Umbilical cord (tissue), 1 donor: ENCODE measurements at regions not wholly inside any gene's neighbourhood (a gene's known extent, or its start where the extent isn't known, plus 50 kb on each side); places are given as distances from the start of the nearest gene placed in this dataset.
"Not testable (repeated sequence)": the region's sequence is repeated elsewhere in the genome, so short reads cannot be mapped to it uniquely, and the experiment has no call there.

Experiments used
- DNase-seq: peaks from one replicate; pipeline ENCODE4 v3.0.0-alpha.2; 2015; ENCODE audit warnings: low spot score

DNA sequence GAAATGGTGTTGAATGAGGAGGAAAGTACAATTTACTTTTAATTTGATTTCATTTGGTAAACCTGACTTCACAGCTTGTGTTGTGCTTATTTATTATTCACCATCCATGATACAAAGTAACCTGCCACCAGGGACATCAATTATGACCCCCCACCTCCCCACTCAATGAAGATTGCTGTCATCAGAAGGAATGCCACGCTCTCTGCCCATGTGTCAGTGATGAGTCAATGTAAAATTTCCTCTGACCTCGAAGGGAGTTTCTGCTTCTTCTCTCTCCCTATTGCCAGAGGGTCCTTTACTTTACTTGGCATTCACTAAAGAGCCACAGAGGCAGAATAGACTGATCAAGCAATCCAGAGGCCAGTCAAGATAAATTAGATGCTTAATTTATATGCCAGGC lies 759.7 kb downstream of the CDH11 start:
- peak; percentile 70 for DNase-seq

DNA sequence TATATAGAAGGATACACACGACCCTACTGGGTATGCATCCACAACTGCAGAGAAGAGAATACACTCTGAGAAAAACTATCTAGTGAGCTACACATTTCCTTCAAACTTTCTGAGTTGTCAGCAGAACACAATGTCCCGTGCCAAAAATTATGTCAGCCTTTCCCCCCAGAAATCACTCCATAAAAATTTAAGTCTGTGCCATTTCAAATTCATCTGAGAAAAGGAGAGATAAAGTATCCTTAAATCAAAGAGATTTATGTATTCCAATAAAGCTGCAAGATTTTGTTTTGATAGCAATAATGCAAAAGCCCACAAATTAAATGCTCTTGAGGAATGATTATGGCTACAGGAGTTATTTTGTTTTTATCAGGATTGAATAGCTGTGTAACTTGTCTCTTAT lies 760.1 kb downstream of the CDH11 start:
- peak; percentile 91 for DNase-seq

DNA sequence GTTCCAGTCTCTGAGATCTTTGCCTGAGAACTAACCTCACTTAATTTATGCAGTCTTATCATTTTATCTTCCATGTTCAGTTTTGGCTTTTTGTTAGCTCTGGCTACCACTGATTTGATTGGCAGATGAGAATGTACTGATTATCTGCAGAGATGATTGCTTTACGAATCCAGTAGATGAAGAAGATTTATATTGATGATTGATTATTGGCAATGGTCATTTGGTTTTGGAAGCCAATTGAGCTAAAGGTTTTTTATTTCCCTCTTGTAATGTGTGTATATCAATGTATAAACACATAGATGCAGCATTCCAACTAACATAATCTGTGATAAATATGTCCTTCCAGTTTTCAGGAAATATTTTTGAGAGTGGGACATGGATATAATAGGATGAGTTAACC lies 763.6 kb downstream of the CDH11 start:
- no peak for DNase-seq

DNA sequence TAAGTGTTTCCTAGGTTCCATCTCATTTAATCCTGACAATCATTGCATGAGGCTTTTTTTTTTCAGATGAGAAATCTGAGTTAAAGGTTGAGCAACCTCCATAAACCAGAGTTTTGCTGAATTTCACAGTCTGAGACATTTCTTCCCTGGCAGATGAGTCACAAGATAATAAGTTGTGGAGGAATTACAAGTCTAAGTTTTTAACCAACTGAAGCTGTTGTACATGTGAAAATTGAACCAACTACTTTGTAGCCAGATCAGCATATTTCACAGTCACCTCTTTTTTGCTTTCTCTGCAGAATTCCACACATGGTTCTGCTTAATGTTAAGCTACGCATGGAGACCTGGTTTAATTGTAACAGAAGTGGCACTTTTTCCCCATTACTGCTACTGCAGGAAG lies 765.6 kb downstream of the CDH11 start:
- peak; percentile 94 for DNase-seq

DNA sequence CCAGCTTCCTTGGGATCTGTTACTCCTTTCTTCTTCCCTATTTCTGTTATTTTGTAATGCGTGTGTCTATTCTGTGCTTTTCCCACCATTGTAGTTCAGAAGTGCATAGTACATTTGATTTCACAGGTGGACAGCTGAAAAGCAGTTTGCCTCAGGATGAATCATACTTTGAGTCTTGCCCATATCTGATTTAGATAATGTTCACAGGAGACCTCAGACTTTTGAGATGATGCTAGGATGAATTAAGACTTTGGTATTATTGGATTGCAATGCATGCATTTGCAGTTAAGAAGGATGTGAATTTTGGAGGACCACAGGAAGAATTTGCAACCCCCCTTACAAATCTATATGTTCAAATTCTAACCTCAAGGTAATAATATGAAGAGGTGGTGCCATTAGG lies 769.6 kb downstream of the CDH11 start:
- no peak for DNase-seq

DNA sequence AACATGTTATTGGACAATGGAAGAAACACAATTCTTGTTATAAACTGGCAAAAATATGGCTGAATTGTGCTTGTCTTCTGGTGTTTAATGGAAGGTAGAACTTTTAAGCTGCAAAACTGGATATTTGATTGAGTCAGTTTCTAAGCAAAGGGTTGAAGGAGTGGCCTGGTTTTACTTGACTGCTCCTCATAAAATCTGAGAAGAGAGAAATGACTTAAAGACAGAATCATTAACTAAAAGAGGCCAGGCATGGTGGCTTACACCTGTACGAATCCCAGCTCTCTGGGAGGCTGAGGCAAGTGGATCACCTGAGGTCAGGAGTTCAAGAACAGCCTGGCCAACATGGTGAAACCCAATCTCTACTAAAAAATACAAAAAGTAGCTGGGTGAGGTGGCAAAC lies 770.7 kb downstream of the CDH11 start:
- DNase-seq: no peak

DNA sequence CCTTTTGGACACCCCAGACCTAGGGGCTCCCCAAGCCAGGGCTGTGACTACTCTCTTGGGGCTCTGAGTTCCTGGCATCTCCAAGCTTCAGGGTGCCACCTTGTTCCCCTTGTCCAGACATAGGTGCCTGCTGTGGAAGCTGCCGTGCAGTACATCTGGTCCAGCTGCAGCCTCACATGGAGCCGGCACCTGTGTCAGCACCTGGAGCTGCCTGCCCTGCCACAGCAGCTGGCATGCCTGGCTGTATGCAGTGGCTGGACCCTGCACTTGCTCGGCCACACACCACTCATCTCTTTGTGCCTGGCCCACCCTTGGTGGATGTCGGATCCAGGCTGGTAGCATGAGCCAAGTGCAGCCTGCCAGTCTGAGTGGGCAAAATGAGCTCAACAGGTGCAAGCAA lies 775.8 kb downstream of the CDH11 start:
- DNase-seq: no peak

DNA sequence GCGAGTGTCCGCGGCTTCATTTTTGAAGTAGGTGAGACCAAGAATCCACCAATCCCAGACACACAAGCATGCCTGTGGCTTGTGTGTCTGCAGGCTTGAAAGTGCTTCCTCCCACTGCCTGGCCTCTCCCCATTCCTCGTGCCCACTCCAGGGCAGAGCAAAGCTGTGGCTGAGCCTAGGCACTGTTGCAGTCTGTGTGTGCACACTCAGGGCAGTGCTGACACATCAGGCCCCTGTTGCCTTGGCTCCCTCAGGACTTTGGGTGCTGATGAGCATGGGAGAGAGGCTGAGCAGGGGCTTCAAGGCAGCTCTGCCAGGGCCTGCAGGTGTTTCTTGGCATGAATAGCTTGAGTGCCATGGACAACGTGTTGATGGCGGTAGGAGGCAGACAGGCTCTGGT lies 776.7 kb downstream of the CDH11 start:
- no peak for DNase-seq

DNA sequence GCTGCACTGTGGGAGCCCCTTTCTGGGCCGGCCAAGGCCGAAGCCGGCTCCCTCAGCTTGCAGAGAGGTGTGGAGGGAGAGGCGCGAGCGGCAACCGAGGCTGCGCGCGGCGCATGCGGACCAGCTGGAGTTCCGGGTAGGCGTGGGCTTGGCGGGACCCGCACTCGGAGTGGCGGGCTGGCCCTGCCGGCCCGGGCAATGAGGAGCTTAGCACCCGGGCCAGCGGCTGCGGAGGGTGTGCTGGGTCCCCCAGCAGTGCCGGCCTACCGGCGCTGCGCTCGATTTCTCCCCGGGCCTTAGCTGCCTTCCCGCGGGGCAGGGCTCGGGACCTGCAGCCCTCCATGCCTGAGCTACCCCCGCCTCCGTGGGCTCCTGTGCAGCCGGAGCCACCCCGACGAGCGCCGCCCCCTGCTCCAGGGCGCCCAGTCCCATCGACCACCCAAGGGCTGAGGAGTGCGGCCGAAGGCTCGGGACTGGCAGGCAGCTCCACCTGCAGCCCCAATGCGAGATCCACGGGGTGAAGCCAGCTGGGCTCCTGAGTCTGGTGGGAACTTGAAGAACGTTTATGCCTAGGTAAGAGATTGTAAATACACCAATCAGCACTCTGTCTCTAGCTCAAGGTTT lies 777.9 kb downstream of the CDH11 start:
- DNase-seq: not testable (repeated sequence)

DNA sequence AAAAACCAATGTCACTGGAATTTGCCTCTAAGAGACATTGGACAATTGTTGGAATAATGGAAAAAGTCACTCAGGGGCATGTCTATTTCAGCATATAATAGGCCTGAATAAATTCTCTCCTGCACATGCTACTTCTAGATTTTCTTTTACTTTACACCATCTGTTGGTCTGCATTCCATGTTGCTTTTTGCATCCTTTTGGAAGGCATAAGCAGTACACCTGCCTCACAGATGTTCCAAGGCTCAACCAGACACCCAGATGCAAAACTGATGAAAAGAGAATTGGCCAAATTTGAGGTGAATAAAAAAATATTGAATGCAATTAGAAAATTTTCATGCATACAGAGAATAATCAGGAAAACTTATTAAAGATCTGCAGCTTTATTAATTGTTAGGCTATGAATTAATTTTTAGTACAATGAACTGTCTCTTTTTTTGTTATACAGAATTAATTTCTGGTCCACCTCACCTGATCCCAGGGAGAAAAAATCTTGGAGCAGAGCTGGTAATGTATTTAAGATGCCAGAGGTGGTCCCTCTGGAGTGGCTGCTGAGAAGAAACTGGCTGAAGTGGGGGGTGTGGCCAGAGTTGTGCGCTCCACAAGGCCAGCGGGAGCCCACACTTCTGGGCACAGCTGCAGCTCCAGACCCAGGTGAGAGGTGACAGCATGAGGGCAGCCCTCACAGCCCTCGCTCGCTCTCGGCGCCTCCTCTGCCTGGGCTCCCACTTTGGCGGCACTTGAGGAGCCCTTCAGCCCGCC lies 778.6 kb downstream of the CDH11 start:
- no peak for DNase-seq

DNA sequence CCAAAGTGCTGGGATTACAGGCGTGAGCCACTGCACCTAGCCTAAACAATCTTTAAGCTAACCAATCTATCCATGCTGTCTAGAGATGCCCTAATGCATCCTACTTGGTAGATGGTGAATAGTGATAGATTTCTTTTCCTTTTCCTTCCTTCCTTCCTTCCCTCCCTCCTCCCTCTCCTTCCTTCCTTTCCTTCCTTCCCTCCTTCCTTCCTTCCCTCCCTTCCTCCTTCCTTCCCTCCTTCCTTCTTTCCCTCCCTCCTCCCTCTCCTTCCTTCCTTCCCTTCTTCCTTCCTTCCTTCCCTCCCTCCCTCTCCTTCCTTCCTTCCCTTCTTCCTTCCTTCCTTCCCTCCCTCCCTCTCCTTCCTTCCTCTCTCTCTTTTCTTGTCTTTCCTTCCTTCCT lies 780.5 kb downstream of the CDH11 start:
- DNase-seq: not testable (repeated sequence)

DNA sequence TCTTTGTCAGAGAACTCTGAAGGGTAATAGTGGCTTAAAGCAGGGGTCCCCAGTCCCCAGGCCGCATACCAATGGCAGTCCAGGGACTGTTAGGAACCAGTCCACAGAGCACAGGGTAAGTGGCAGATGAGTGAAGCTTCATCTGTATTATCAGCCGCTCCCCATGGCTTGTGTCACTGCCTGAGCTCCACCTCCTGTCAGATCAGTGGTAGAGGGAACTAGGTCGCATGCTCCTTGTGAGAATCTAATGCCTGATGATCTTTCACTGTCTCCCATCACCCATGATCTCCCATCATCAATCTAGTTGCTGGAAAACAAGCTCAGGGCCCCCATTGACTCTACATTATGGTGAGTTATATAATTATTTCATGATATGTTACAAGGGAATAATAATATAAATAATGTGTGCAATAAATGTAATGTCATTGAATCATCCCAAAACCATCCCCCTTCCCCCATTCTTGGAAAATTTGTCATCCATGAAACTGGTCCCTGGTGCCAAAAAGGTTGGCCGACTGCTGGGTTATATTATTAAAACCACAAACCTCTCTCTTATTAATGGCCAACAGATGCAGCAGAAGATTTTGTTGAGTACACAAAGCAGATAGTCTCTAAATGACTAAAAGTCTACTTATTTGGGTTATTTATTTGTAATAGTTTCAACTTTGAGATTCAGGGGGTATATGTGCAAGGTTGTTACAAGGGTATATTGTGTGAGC lies 782.7 kb downstream of the CDH11 start:
- no peak for DNase-seq

DNA sequence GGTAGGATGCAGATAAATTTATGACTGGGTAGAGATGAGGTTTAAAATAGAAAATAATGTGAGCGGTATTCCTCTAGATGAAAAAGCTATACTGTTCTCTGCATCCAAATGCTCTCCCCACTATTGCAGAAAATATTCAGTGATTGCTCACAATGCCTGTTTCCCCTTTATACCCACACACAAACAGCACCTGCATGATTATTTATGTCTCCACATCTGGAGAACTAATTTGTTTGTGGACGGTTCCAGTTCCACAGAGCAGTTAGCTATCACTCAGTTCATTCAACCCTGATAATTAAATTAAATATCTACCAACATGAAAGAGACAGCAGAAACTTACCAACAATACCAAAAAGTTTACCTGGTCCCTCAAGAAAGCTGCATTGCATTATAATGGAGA lies 800.0 kb downstream of the CDH11 start:
- no peak for DNase-seq

DNA sequence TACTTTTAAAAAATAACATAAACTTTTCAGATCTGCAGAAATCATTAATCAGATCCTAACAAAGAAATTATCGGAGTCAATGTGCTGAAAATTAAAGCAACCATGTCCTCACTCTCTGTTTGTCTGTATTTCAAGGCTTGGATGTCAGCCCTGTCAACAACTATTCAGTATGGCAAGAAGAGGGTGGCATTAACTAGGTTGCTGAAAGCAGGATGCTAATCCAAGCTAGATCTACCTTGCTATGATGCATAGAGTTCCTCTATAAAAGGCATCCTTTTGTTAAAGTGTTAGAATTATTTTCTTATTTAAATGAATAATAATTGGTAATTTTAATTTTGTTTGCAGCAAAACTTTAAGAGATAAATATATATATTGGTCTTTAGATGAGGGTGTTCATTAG lies 800.8 kb downstream of the CDH11 start:
- no peak for DNase-seq

DNA sequence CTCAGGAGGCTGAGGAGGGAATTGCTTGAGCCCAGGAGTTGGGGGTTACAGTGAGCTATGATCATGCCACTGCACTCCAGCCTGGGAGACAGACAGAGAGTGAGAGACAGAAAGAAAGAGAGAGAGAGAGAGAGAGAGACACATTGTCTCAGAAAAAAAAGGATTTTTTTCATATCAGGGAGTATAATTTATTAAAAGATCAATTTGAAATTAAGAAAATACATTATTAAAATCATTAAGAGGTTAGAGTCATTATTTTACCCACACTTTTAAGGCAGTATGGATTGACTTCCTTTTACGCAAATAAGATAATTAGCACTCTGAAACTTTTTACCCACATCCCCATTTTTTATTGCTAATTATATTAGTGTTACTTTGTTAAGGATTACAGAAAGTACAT lies 804.3 kb downstream of the CDH11 start:
- DNase-seq: no peak

DNA sequence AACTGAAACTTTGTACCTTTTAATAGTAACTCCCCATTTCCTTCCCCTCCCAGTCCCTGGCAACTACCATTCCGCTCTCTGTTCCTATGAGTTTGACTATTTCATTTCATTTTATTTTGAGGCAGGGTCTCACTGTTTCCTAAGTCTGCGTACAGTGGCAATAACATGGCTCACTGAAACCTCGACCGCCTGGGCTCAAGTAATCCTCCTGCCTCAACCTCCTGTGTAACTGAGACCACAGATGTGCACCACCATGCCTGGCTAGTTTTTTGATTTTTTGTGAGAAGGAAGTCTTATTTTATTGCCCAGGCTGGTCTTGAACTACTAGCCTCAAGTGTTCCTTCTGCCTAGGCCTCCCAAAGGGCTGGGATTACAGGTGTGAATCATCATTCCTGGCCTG lies 808.1 kb downstream of the CDH11 start:
- DNase-seq: no peak

DNA sequence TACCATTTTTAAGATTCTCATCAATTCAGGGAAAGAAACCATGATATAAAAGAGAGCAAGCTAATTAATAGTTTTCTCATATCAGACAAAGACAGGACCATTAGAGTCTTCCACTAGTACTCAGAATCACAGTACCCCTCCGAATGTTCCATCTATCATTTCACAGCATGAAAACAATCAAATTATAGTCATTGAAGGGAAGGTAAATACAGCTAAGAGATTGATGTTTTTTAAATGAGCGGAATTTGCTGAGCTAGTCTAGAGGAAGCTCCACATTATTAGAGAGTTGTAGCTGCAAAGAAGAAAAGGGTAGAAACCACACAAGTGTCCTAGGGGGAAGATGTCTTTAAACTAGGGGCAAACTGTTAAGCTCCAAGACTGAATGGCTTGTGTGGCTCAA lies 808.9 kb downstream of the CDH11 start:
- no peak for DNase-seq

DNA sequence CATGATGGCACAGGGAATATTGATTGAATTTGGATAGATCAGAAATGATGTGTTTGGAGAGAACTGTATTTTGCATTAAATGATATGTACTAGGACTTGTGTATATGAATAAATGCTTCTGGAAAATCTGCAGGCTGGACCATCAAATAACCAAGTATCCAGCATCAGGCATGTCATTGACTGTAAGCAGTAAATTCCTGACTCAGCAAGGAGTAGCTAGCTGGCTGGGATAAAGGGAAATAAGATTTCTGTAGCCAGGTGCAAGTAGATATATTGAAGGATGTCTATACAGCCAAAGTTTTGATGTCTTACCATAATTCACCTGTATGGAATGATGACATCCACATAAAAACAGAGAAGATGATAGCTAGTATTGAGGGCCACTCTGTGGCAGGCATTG lies 809.6 kb downstream of the CDH11 start:
- no peak for DNase-seq

DNA sequence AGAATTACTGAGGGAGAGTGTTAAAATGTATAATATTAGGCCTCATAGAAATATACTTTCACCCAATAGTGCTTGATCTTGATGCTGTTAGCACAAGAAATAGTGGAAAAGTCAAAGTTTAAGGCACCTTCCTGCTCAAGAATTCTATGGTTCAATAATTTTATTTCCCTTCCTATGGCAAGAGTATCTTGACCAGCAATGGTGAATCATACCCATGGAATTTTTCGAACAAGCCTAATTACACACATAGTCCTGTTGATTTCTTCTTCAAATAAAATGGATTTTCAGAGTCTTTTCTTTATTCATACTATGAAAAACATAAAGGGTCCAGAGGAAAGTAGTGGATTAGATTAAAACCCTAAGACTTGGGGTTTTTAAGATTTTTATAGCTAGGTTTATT lies 810.6 kb downstream of the CDH11 start:
- DNase-seq: no peak

DNA sequence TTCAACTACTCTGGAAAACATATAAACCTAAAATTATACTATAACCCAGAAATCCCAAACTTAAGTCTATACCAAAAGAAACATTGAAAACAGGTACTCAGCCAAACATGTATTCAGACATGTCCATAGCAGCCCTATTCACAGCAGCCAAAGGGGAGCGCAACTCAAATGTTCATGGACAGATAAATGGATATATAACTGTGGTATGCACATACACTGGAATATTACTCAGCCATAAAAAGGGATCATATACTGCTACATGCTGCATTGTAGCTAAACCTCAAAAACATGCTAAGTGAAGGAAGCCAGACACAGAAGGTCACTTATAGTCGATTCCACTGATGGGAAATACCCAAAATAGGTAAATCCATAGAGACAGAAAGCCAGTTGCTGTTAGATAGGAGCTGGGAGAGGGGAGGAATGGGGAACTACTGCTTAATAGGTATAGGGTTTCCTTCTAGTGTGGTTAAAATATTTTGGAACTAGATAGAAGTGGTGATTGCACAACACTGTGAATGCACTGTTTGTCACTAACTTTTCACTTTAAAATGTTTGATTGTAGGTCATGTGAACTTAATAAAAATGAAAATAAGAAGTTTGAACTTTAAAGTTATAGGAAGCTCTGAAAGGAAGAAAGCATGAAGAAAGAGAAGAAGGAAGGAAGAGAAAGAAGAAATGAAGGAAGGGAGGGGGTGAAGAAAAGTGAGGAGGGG lies 812.3 kb downstream of the CDH11 start:
- no peak for DNase-seq

DNA sequence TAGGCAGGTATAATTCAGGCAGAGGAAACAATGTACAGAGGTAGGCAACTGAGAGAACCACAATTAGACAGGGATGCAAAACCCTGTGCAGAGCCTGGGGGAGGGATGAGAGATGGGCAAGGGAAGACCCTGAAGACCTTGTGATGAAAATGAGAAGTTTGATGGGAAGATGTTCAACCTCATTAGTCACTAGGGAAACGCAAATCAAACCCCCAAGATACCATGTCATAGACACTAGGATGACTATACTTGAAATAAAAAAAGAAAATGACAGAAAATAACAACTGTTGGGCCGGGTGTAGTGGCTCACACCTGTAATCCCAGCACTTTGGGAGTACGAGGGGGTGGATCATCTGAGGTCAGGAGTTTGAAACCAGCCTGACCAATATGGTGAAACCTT lies 813.1 kb downstream of the CDH11 start:
- no peak for DNase-seq

DNA sequence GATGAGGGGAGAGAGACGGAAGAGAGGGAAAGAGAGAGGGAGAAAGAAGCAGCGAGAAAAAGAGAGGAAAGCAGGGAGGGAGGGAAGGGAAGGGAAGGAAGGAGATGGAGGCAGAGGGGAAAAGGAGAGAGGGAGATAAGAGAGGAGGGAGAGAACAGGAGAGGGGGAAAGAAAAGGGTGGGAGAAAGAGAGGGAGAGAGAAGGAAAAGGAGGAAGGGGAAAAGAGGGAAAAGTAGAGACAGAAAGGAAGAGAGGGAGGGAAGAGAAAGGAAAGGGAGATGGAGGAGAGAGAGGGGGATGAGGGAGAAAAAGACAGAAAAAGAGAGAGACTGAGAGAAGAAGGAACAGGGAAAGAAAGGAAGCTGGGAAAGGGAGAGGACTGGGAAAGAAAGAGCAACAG lies 814.4 kb downstream of the CDH11 start:
- DNase-seq: no peak
